Loucy (cell line): ENCODE measurements at regions not wholly inside any gene's neighbourhood (a gene's known extent, or its start where the extent isn't known, plus 50 kb on each side); places are given as distances from the start of the nearest gene placed in this dataset.
"Not testable (repeated sequence)": the region's sequence is repeated elsewhere in the genome, so short reads cannot be mapped to it uniquely, and the experiment has no call there.

ENCODE experiments used
- CTCF ChIP-seq: fragments of 200-600 bp; sonication (generic); conservative IDR thresholded peaks from 2 replicates; pipeline ENCODE4 v1.5.1; 2014; ENCODE audit warnings: mild to moderate bottlenecking, antibody characterized with exemption, low read length
- EZH2phosphoT487 ChIP-seq: fragments of 200-600 bp; IDR thresholded peaks from 2 replicates; pipeline ENCODE4 v1.6.1; 2018; ENCODE audit warnings: antibody characterized with exemption, mild to moderate bottlenecking, moderate library complexity, borderline replicate concordance

GRCh38 chr17:16837468-16838266 lies 134.3 kb downstream of the TNFRSF13B start:
- TF ChIP-seq CTCF, EZH2phosphoT487: not testable (repeated sequence)
